Lower leg skin (tissue), 4 donors: ENCODE measurements at regions not wholly inside any gene's neighbourhood (a gene's known extent, or its start where the extent isn't known, plus 50 kb on each side); places are given as distances from the start of the nearest gene placed in this dataset.
"Not testable (repeated sequence)": the region's sequence is repeated elsewhere in the genome, so short reads cannot be mapped to it uniquely, and the experiment has no call there.

Experiments used
- DNase-seq, 2 donors: peaks; one replicate each; pipeline ENCODE4 v3.0.0-alpha.2; 2019; ENCODE audit warnings: low spot score in 2 of 2
- H3K4me3 ChIP-seq: fragments of 200-600 bp; sonication (generic); 2 replicates; pipeline ENCODE4 v1.5.1; 2017; ENCODE audit warnings: mild to moderate bottlenecking, low read depth; ENCODE audit not compliant: poor library complexity, severe bottlenecking
- CTCF ChIP-seq, 3 donors: fragments of 450-650 bp; IDR thresholded peaks; one replicate each; pipeline ENCODE4 v1.5.1; 2016; ENCODE audit warnings: antibody characterized with exemption in 3 of 3, mild to moderate bottlenecking in 3 of 3, moderate library complexity in 2 of 3
- POLR2A ChIP-seq, 2 donors: fragments of 450-650 bp; IDR thresholded peaks; one replicate each; pipeline ENCODE4 v1.6.1; 2016 to 2017; ENCODE audit warnings: antibody characterized with exemption in 2 of 2, mild to moderate bottlenecking in 1 of 2, moderate library complexity in 1 of 2
- WGBS, 2 donors: methylation state at CpG; one replicate each; pipeline ENCODE4 v1.1.5; 2018; 5-methylcytosine and 5-hydroxymethylcytosine counted together
- intact Hi-C: fragments of 100-400 bp; cut with DNase I; formaldehyde crosslinking; loops from one replicate; pipeline ENCODE4 v1.15.0; 2023; ENCODE audit warnings: low total_unique reads

- peak in 1 of 2 donors; percentile 32 for DNase-seq
- TF ChIP-seq POLR2A (IDR thresholded peaks at IDR 0.05) (no peak), CTCF (IDR thresholded peaks at IDR 0.05) (no peak)
- WGBS, 2 donors: 36 to 65% methylated on average over 1 of the region's 1 CpG
- H3K4me3 ChIP-seq: no peak overlapping the region
- intact Hi-C loops: no loop called here
Measured at GRCh38 chr12:105897311-105897725, 241.4 kb downstream of the NUAK1 start.

GRCh38 chr12:105898271-105898670 lies 240.5 kb downstream of the NUAK1 start:
- DNase-seq, intact Hi-C loops, H3K4me3 ChIP-seq: not testable (repeated sequence)
- WGBS, 2 donors: 75 to 80% methylated on average over 6 of the region's 6 CpGs

GRCh38 chr12:105899589-105899988 lies 239.2 kb downstream of the NUAK1 start:
- intact Hi-C loops: no loop called here
- TF ChIP-seq CTCF (IDR thresholded peaks at IDR 0.05): no peak
- no peak for TF ChIP-seq POLR2A (IDR thresholded peaks at IDR 0.05)
- no peak for DNase-seq
- 69 to 85% methylated on average over 5 of the region's 5 CpGs for WGBS, 2 donors
- no peak overlapping the region for H3K4me3 ChIP-seq

- 59 to 74% methylated on average over 1 of the region's 1 CpG for WGBS, 2 donors
- TF ChIP-seq POLR2A (IDR thresholded peaks at IDR 0.05) (no peak), CTCF (IDR thresholded peaks at IDR 0.05) (no peak)
Measured at GRCh38 chr12:105906561-105906960, 232.2 kb downstream of the NUAK1 start.

GRCh38 chr12:105907982-105908381 lies 230.8 kb downstream of the NUAK1 start:
- TF ChIP-seq POLR2A (IDR thresholded peaks at IDR 0.05): no peak
- TF ChIP-seq CTCF (IDR thresholded peaks at IDR 0.05): no peak
- 57% methylated on average over 2 of the region's 2 CpGs for WGBS, 2 donors
- intact Hi-C loops: no loop called here
- no peak for DNase-seq
- no peak overlapping the region for H3K4me3 ChIP-seq

More at GRCh38 chr12:105906561-105906960, 232.2 kb downstream of the NUAK1 start:
- intact Hi-C loops: no loop called here
- H3K4me3 ChIP-seq: no peak overlapping the region
- no peak for DNase-seq

GRCh38 chr12:105910030-105910429 lies 228.7 kb downstream of the NUAK1 start:
- H3K4me3 ChIP-seq: no peak overlapping the region
- WGBS, 2 donors: 91 to 93% methylated on average over 3 of the region's 3 CpGs
- TF ChIP-seq POLR2A (IDR thresholded peaks at IDR 0.05) (no peak), CTCF (IDR thresholded peaks at IDR 0.05) (no peak)

More at GRCh38 chr12:105910030-105910429, 228.7 kb downstream of the NUAK1 start:
- intact Hi-C loops: no loop called here
- no peak for DNase-seq
